GM19099 (cell line): ENCODE measurements at regions not wholly inside any gene's neighbourhood (a gene's known extent, or its start where the extent isn't known, plus 50 kb on each side); places are given as distances from the start of the nearest gene placed in this dataset.

Source experiments
- POLR2A ChIP-seq: IDR thresholded peaks from 3 replicates; pipeline ENCODE4 v1.6.1; 2011; ENCODE audit warnings: low read depth; ENCODE audit not compliant: insufficient read length; ENCODE audit errors: extremely low read depth

GRCh38 chr5:35485487-35485886 is 132.2 kb upstream of the SPEF2 start:
- TF ChIP-seq POLR2A, result no peak

- TF ChIP-seq POLR2A, result no peak
These were observed 133.4 kb upstream of the SPEF2 start for GRCh38 chr5:35484241-35484640.

GRCh38 chr5:35483780-35484179 is 133.9 kb upstream of the SPEF2 start:
- no peak for TF ChIP-seq POLR2A

GRCh38 chr5:35483191-35483590 is 134.5 kb upstream of the SPEF2 start:
- no peak for TF ChIP-seq POLR2A

- no peak for TF ChIP-seq POLR2A
These were observed 135.4 kb upstream of the SPEF2 start for GRCh38 chr5:35482167-35482755.

GRCh38 chr5:35478856-35479682 is 138.6 kb upstream of the SPEF2 start:
- no peak for TF ChIP-seq POLR2A

GRCh38 chr5:35477911-35478310 is 139.8 kb upstream of the SPEF2 start:
- no peak for TF ChIP-seq POLR2A

- no peak for TF ChIP-seq POLR2A
These were observed 140.3 kb upstream of the SPEF2 start for GRCh38 chr5:35477321-35477720.

- no peak for TF ChIP-seq POLR2A
These were observed 140.9 kb upstream of the SPEF2 start for GRCh38 chr5:35476797-35477196.

- no peak for TF ChIP-seq POLR2A
These were observed 141.6 kb upstream of the SPEF2 start for GRCh38 chr5:35476036-35476435.

- no peak for TF ChIP-seq POLR2A
These were observed 144.1 kb upstream of the SPEF2 start for GRCh38 chr5:35473589-35473988.

- no peak for TF ChIP-seq POLR2A
These were observed 146.8 kb upstream of the SPEF2 start for GRCh38 chr5:35470866-35471265.

- TF ChIP-seq POLR2A, result no peak
These were observed 148.9 kb upstream of the SPEF2 start for GRCh38 chr5:35468811-35469210.

- no peak for TF ChIP-seq POLR2A
These were observed 150.9 kb upstream of the SPEF2 start for GRCh38 chr5:35466746-35467145.

- no peak for TF ChIP-seq POLR2A
These were observed 152.9 kb upstream of the SPEF2 start for GRCh38 chr5:35464757-35465156.

- no peak for TF ChIP-seq POLR2A
These were observed 156.1 kb upstream of the SPEF2 start for GRCh38 chr5:35461530-35461929.
